Tongue (tissue), 1 donor: ENCODE measurements at regions not wholly inside any gene's neighbourhood (a gene's known extent, or its start where the extent isn't known, plus 50 kb on each side); places are given as distances from the start of the nearest gene placed in this dataset.
A peak's percentile ranks its signal among the peaks of the same experiment; 100 is the strongest.

ENCODE experiments used
- DNase-seq: peaks from one replicate; pipeline ENCODE4 v3.0.0-alpha.2; 2015

GRCh38 chr10:4775808-4776207 is 50.2 kb upstream of the AKR1E2 start:
- no peak for DNase-seq

GRCh38 chr10:4772202-4772570 is 53.8 kb upstream of the AKR1E2 start:
- DNase-seq: no peak

DNA sequence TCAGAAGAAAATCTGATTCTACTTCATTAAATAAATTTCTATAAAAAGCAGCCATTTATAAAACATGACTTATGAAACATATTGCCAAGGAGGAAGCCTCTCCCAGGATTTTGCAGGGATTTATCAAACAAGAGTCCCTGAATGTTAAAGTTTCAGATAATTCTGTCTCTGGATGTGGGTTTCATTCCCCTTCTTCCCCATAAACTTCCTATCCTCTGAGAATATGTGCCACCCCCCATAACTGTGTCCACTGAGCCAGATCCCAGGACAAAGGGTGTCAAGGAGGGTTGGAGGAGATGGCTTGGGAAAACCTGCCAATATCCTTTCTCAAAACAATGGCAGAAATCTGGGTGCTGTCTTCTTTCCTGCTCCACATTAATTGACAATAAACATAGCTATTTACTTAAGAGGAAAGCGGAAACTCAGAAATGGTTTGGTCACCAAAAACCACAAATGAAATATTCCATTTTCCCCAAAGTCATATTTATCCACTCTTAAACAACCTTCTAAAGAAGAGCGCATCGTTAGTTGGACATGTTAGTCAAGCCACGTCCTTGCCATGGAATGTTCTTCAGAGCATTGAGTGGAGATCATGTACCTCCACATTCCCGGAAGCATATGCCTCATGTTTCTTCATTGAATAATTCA is 54.3 kb upstream of the AKR1E2 start:
- no peak for DNase-seq

- DNase-seq: peak; percentile 66
Measured at GRCh38 chr10:4770801-4771553, 55.0 kb upstream of the AKR1E2 start.

- DNase-seq: no peak
Measured at GRCh38 chr10:4768416-4768815, 57.6 kb upstream of the AKR1E2 start.

DNA sequence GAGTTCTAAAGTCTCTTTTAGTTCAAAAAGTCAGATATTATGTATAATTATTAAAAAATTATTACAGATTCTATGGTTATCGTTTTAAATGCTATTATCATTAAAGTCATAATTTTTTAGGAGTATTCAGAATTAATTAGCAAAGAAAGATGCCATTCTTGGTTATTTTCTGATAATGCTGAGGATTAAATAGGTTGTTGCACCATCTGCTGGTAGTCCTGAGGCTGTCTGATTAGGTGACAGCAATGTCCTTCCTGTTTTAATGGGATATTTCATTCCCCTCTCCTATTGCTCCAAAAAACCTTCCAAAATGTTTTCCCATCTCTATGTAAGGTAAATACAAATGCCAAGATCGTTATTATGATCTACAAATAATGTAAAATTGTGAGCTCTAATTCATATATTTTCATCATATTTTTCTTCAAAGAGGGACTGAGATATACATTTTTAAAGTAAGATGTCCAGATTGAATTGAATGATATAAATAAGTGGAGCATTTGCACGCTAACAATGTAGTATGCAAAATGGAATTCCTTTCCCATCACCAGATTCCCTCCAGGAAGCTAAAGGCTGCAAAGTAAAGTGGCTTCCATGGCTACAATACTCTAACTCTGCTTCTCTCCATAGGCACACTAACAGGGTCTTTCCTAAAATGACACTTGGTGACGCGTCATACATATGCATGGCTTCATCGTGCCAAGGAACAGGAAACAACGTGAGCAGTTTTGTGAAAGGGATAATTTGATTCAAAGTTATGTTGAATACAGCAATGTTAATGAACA is 58.8 kb upstream of the AKR1E2 start:
- DNase-seq: peak; percentile 75

DNA sequence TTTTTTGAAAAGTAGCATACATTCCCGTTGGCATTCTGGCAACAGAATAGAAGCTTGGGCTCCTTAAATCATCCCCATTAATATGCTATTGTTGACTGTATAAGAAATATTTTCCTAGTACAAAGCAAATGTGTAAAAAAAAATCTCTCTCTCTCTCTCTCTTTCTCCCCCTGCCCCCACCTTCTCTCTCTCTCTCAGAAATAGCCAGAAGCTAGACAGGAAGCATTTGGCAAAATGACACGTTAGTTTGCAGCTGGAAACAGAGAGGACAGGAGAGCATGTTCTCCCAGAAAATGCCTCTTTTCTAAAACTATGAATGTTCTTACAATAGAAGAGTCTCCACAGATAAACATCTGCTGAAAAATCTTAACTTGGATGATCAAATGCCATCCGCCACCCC is 59.6 kb upstream of the AKR1E2 start:
- peak; percentile 26 for DNase-seq

GRCh38 chr10:4765428-4765827 is 60.6 kb upstream of the AKR1E2 start:
- DNase-seq: no peak

DNA sequence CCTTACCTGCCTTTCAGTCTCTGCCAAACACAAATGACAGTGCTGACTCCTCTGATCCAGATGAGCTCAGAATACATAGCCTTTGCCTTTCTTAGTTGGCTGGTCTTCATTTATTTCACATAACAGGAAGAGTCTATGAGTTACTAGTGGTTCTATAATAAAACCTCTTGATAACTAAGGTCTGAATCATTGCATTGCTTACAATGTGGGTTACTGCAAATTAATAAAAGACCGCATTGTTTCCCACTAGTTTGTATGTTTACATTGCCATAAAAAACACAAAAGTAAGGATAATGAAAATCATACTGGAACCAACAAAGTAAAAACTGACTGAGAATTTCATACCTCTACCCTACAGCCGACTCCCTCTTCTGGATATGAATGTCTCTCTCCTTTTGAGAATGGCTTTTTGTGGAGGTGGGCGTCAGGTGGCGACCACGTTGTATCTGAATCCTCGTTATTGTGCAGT is 62.0 kb upstream of the AKR1E2 start:
- no peak for DNase-seq

- no peak for DNase-seq
Measured at GRCh38 chr10:4763513-4763912, 62.5 kb upstream of the AKR1E2 start.

- no peak for DNase-seq
Measured at GRCh38 chr10:4758256-4758655, 67.8 kb upstream of the AKR1E2 start.

DNA sequence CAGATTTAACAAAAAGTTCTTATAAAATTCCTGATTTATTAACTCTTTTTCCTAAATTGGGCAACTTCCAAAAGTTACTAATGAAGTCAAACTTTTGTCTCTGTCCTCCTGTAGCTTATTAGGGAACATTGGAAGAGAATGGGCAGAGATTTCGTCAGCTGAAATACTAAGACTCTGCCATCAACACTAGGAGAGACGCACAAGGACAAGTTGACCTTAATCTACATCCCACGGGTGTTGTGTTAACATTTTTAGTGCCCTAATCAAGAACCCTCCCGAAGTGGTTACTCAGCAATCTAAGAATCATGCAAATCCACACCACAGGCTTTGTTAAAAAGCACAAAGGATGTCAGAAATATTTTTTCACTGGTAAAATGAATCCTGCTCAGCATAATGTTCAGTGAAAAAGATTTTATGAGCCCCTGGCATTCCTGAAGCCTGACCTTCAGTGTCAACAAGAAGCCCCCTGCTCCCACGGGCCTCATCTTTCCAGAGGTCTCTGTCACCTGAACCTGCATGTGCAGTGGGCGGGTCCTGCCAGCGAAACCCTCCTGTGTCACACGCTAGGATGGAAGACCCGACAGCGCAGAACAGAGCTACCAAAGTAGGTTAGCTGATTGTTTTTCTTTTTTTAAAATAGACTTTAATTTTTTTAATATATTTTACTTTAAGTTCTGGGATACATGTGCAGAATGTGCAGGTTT is 70.6 kb upstream of the AKR1E2 start:
- DNase-seq: no peak

GRCh38 chr10:4754143-4754542 is 71.9 kb upstream of the AKR1E2 start:
- DNase-seq: no peak

DNA sequence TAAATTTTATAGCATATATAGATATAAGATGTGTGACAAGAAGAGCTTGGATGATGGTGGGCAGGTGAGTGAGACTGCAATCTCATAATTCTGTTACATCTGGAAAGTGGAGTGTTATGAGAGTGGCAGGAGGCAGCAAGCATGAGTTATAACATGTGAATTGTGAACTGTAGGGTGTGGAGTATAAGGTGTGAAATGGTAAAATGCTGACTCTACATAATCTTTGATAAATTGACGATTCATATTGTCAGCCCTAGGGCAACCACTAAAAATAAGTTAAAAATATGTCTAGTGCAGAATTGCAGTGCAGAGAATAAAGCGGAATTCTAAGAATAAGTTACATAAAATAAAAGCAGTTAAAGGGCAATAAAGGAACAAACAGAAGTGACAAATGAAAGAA is 74.8 kb upstream of the AKR1E2 start:
- no peak for DNase-seq

- no peak for DNase-seq
Measured at GRCh38 chr10:4749271-4749574, 76.8 kb upstream of the AKR1E2 start.

DNA sequence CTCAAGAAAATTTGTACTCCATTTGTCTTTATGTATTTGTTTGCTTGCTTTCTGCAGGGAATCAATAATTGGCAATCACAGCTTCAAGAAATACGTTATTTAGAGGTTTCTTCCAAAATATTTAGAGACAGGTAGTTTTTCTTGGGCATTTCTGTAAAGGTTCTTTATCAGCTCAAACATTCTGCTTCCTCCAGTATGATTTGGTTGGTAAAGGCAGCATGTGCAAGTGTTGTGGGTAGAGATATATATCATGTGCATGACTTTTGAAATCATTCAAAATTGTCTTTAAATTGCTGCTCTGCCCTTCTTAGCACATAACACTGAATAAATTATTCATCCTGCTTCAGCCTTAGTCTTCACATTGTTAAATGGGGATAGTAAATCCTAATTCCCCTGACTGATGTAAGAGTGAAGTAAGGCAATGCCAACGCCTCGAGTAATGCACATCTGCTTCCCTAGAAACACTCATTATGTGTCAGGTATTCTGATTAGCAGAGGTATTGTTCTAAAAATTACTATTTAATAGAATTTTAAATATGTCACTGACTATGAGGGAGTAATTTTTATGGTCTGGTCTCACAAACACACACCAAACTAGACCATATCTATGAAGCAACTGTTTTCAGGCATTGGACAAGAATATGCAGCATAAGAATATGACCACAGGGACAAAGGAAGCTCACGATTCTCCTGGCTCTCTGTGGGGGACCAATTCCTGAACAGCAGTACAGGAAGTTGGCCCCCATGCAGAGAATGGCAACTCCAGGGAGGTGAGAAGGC is 77.3 kb upstream of the AKR1E2 start:
- no peak for DNase-seq

- peak; percentile 13 for DNase-seq
Measured at GRCh38 chr10:4742217-4742616, 83.8 kb upstream of the AKR1E2 start.

DNA sequence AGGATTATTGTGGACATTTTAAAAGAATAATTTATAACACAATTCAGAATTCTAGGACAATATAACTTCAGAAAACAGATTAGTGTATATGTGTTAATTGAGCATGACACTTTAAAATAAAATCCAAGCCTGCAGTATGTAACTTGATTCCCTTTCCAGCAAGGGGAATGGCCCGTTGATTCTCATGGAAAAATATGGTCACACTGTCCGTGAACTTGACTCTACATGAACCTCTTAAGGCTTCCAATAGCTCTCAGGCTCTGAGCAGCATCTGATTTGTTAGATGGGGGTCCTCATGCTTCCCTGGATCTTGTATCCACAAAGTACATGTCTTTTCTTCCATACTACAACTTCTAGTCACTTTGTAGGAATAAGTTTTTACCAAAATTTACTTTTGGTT is 85.5 kb upstream of the AKR1E2 start:
- peak; percentile 41 for DNase-seq

DNA sequence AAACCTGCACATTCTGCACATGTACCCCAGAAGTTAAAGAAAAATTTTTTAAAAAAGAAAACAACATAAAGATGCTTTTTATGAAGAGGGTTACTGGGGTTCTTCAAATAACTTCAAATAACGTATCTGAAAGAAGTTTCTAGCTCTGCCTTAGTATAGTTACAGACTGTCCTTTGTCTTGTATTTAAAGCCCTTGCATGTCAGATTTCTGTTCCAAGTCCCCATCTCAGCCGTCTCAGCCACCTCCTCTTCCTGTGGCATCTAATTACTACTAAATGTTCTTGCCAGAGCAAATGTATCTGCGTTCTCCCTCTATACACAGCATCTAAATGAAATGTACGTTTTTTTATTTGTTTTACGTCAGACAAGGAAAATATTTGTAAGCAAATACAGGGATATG is 89.4 kb upstream of the AKR1E2 start:
- no peak for DNase-seq

- no peak for DNase-seq
Measured at GRCh38 chr10:4736183-4736582, 89.8 kb upstream of the AKR1E2 start.

DNA sequence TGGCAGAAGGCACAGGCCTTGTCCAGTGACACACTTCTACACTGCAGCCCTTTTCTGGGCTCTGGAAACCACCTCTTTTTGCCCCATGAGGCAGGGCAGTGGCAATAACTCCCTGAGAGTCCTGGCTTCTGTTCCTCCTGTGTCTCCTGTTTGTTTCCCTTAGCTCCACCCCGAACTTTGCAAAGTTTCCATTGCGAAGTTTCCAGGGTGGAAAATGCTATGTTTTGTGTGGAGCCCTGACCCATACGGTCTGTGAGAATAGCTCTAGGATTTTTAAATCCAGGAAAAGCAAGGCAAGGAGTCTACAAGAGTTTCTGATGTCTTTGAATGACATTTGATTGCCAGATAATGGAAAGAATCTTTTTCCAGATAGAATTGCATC is 92.2 kb upstream of the AKR1E2 start:
- no peak for DNase-seq
